Activated CD4-positive, alpha-beta T cell treated with anti-CD3 and anti-CD28 coated beads, Interleukin-2, amount 50 U/mL, for 48 hours (primary cell): ENCODE measurements at regions not wholly inside any gene's neighbourhood (a gene's known extent, or its start where the extent isn't known, plus 50 kb on each side); places are given as distances from the start of the nearest gene placed in this dataset.
A peak's percentile ranks its signal among the peaks of the same experiment; 100 is the strongest.

Experiments used
- DNase-seq, 2 experiments: peaks; one replicate each; pipeline ENCODE4 v3.0.0-alpha.2; 2020

GRCh38 chr2:106572541-106573450 lies 85.6 kb downstream of the CD8B2 start:
- DNase-seq, result peak; percentile 9 to 23

GRCh38 chr2:106573773-106574172 lies 86.6 kb downstream of the CD8B2 start:
- no peak for DNase-seq

GRCh38 chr2:106575955-106576354 lies 88.8 kb downstream of the CD8B2 start:
- no peak for DNase-seq

DNA sequence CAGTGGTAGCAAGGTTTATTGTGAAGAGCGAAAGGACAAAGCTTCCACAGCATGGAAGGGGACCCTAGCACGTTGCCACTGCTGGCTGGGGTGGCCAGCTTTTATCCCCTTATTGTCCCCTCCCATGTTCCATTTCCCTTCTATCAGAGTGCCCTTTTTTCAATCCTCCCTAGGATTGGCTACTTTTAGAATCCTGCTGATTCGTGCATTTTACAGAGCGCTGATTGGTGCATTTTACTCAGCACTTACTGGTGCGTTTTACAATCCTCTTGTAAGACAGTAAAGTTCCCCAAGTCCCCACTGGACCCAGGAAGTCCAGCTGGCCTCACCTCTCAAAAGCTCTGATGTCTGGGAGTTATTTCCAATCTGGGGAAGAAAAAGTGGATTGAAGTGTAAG lies 90.1 kb downstream of the CD8B2 start:
- DNase-seq, result no peak

GRCh38 chr2:106579750-106580197 lies 92.6 kb downstream of the CD8B2 start:
- DNase-seq, result no peak

- no peak for DNase-seq
These were observed 93.1 kb downstream of the CD8B2 start for GRCh38 chr2:106580241-106580640.

DNA sequence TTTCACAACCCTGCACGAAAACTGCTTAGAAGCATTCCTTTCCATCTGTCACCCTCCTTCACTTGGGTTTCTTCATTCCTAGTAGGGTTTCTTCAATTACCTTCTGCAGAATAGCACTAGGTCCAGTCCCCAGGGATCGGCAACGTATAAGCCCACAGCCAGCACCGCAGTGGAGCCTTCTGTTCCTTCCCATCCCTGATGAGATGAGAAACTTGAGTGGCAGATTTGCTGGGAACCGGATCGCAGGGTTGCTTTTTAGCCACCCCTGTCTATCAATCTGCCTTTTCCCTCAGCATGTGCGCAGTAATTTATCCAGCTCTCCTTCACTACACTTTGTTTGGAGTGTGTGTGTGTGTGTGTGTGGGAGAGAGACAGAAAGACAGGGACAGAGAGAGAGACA lies 94.2 kb downstream of the CD8B2 start:
- no peak for DNase-seq

DNA sequence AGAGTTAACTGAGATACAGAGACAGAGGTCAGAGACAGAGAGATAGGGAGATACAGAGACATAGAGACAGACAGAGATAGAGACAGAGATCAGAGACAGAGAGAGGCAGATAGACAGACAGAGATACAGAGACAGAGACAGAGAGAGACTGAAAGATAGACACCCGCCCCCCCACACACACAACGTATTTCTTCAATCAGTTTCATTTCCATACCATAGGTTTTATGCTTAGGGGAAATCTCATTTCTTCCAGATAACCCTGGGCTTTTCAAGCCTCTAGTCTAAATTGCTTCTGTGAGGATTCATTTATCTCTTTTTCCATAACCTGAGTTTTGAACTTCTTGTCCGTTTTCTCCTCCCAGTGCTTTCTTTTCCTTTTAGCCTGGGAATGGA lies 94.6 kb downstream of the CD8B2 start:
- DNase-seq, result no peak

DNA sequence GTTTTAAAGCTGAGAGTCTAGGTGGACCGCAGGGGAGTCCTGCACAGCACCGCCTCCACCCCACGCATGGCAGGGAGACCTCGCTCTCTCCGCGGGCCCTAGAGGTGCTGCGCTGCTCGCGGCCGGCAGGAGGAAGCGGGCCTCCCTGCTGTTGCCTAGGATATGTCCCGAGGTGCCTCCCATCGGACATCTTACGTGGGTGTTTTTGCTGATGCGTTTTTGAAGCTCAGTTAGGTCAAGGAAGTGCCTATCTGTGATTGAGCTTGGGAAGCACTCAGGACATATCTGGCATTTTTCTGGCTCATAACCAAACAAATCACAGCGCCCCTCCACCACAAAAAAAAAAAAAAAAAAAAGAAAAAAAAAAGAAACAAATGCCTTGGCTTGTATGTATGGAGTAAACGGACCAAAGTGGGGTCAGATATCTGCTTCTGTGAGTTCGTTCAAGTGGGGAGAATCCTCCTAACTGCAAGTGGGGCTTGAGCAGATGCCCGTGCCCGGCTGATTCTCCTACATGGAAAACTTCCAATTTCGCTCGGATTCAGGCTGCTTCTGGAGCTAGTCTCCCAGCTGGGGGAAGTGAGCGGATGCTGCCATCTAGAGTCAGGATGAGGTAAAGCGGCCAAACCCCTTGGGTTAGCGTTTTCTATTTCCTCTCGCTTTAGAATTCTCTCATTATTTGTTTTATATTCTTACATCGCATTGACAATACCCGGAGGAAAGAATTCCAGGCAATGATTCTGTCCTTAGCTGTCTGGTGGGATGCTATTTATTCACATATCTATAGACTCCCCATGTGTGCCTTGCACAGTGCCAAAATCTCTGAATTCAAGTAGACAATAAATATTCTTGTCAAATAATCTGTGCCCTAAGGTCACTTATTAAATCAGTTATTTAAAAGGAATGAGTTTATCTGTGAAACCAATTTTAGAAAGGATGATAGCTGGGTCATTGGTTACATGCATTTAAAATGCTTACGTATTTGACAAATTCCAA lies 95.3 kb downstream of the CD8B2 start:
- peak; percentile 61 to 73 for DNase-seq

- DNase-seq, result no peak
These were observed 97.3 kb downstream of the CD8B2 start for GRCh38 chr2:106584304-106584954.

DNA sequence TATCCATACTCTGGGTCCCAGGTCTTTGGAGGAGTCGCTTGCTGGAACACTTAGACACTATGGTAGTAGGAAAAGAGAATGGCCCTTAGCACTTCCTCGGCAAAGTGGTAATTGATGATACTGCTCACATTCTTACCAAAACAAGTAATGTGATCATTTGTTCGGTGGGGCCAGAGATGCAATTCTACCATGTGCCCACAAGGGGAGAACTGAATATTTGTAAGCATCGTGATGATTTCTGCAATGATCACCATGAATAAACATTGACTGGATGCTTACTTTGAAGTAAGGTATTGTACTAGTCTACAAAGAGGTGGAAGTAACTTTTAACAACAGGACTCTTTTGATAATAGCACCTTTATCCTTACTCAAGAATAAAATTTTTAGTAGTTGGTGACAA lies 109.7 kb downstream of the CD8B2 start:
- DNase-seq, result no peak

DNA sequence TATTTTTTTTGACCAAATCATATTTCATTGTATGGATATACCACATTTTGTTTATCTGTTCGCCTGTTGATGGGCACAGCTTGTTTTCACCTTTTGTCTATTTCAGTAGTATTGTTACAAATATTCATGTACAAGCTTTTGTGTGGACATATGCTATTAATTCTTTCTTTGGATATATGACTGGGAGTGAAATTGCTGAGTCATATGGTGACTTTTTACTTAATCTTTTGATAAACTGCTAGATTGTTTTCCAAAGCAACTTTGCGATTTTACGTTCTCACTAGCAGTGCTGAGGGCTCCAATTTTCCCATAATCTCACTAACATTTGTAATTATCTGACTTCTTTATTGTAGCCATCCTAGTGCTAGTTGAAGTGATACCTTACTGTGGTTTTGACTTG lies 112.4 kb downstream of the CD8B2 start:
- no peak for DNase-seq

DNA sequence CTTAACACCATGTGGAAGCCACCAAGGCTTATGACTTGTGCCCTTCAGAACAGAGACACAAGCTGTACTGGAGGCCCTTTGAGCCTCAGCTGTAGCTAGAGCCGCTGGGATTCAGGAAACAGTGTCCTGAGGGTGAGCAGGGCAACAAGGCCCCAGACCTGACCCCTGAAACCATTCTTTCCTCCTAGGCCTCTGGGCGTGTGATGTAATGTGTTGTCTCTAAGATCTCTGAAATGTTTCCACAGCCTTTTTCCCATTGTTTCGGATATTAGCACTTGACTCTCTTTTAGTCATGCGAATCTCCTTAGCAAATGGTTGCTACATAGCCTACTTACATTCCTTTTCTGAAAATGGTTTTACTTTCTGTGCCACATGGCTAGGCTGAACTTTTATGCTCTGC lies 114.9 kb downstream of the CD8B2 start:
- DNase-seq, result no peak

DNA sequence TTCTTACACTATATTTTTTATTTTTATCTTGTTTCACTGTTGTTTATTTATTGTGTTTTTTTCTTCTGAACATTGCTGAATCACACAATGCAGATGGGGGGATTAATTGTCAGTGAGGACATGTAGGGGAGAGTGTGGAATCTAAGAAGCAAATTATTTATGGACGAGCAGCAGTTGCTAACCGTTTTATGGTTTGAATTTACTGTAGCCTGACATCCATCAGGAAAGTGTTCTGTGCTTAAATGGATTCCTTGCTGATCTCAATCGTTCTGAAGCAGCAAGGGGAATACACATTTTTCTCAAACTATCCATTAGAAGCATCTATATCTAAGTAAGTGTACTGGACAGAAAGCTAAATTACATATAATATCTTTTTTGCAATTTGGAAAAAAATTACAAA lies 119.5 kb downstream of the CD8B2 start:
- DNase-seq, result no peak

GRCh38 chr2:106607371-106607770 lies 120.2 kb downstream of the CD8B2 start:
- DNase-seq, result no peak

GRCh38 chr2:106609780-106610179 lies 122.6 kb downstream of the CD8B2 start:
- DNase-seq, result no peak

DNA sequence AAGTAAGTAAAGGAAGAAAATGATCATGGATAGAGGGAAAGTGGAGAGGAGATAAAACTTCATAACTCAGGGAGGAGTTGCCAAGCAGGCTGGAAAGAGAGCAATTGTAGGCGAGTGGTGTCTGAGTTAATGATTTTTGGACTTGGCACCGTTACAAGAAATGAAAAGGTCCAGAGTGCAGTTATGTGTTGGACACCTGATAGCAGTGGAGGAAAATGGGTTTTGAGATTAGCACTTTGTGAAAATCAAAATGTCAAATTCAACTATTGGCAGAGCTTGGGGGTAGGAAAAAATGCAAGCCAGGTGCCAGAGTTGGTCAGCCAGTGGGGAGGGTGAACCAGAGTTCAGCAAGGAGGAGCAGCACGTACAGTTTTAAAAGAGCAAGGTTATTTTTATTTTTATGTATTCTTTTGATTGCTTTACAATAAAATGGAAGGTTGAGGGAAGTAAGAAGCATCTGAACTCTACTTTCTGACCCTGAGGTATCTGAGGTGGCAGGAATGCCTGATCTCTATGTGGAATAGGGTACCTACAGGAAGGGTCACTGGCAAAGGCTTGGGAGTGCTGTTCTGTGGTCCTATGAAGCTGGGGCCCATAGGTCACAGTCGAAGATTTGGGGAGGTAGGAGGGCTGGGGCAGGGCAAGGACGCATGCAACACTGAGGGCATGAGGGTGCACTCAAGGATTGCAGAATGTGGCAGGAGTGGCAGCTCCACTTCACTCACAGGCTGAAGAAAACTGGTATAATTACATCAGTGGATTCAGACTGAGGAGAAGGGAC lies 127.5 kb downstream of the CD8B2 start:
- no peak for DNase-seq

DNA sequence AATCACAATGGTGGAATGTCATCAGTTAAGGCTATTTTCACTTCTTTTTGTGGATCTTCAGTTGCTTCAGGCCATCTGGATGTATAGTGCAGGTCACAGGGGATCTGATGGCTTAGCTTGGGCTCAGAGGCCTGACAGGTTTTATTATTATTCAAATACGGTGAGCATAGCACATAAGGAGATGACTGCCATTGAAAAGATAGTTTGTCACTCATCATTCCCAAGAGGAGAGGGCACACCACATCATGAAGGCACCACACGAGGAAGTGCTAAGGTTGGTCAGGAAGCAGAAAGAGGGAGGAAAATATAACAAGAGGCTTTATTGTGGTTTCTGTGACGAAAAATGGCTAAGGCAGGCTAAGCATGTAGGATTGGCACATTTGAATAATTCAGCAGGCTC lies 131.4 kb downstream of the CD8B2 start:
- DNase-seq, result no peak

DNA sequence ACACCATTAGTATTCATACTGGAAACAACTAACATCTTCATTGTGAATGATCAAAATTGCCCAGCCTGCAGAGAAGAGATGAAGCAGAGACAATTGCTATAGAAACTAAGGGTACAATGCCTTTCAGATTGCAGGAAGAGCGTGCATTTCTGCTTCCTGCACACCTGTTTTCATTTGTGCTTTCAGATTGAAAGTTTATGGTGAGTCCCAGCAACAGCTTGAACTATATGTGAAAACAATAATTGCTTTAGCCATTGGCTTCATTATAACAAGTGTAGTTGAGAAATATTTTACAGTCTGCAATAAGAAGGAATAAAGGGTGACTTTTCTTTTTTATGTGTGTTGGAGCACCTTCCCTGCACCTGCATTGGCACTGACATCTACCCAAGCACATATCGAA lies 136.3 kb downstream of the CD8B2 start:
- no peak for DNase-seq

- no peak for DNase-seq
These were observed 137.7 kb downstream of the CD8B2 start for GRCh38 chr2:106624787-106625380.

- no peak for DNase-seq
These were observed 141.2 kb downstream of the CD8B2 start for GRCh38 chr2:106628377-106628776.

DNA sequence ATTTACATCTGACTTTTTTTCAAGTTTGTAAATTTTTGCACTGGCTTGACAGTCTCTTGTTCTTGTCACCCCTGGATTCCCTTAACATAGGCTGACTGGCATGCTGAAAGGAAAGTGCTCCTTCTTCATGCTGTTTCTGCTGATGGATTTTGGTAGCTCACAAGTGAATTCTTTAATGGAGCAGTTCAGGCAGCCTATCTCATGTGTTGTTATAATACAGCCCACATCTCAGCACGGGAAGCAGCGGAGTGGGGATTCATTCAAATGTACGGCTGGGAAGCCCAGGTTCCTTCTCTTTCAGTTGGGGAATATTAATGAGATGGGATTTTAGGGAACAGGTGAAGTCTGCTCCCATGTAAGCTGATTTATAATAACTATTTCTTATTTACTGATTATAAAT lies 142.8 kb downstream of the CD8B2 start:
- DNase-seq, result no peak
